ENCODE measurements at regions not wholly inside any gene's neighbourhood (a gene's known extent, or its start where the extent isn't known, plus 50 kb on each side); places are given as distances from the start of the nearest gene placed in this dataset.

- no peak for TF ChIP-seq EZH2 (IDR thresholded peaks at IDR 0.05; ENCODE audit: borderline replicate concordance, low read length)
- TF ChIP-seq, protein P1, sequence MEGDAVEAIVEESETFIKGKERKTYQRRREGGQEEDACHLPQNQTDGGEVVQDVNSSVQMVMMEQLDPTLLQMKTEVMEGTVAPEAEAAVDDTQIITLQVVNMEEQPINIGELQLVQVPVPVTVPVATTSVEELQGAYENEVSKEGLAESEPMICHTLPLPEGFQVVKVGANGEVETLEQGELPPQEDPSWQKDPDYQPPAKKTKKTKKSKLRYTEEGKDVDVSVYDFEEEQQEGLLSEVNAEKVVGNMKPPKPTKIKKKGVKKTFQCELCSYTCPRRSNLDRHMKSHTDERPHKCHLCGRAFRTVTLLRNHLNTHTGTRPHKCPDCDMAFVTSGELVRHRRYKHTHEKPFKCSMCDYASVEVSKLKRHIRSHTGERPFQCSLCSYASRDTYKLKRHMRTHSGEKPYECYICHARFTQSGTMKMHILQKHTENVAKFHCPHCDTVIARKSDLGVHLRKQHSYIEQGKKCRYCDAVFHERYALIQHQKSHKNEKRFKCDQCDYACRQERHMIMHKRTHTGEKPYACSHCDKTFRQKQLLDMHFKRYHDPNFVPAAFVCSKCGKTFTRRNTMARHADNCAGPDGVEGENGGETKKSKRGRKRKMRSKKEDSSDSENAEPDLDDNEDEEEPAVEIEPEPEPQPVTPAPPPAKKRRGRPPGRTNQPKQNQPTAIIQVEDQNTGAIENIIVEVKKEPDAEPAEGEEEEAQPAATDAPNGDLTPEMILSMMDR (conservative IDR thresholded peaks at IDR 0.05 in 1 of 2, IDR thresholded peaks at IDR 0.05 in 1 of 2; ENCODE audit: extremely low read depth in 1 of 2, insufficient read depth in 1 of 2, low read depth in 1 of 2, low read length in 2 of 2), result no peak
Measured at GRCh38 chr16:86074651-86075487, 175.9 kb downstream of the IRF8 start.
